ENCODE measurements at regions not wholly inside any gene's neighbourhood (a gene's known extent, or its start where the extent isn't known, plus 50 kb on each side); places are given as distances from the start of the nearest gene placed in this dataset.
"Not testable (repeated sequence)": the region's sequence is repeated elsewhere in the genome, so short reads cannot be mapped to it uniquely, and the experiment has no call there.

DNA sequence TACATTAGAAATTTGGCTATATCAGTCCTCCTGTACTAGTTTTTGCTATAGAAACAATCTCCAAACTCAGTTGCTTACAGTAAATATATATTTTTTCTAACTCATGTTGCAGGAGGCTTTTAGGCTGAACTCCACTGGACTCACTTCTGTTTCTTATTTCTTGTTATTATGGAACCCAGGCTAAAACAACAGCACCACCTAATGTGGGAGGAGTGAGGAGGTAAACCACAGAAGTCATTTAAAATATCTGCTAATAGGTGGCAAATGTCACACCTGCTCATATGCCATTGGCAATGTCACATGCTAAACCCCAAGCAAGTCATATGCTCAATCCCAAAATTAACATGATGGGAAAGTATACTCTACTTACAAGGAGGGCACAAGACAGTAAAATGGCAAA is 462.2 kb downstream of the PLOD2 start:
- Mint-ChIP-seq H3K27me3 (no peaks in the 10 kb centered on the region), H3K27ac (no peak overlapping the region), H3K4me3 (no peak overlapping the region), H3K4me1 (ENCODE audit: low read depth) (no peaks in the 10 kb centered on the region), H3K36me3 (ENCODE audit: low read depth) (no peaks in the 10 kb centered on the region), H3K9me3 (no peaks in the 10 kb centered on the region)
- ATAC-seq (ENCODE audit: poor library complexity) (no peak), DNase-seq (no peak)
- Histone ChIP-seq H3K4me1 (ENCODE audit: insufficient read depth, low read length) (no peaks in the 10 kb centered on the region), H3K27ac (ENCODE audit: low read depth in 1 of 2, low read length in 2 of 2) (no peak overlapping the region), H3K9me3 (ENCODE audit: control insufficient read depth in 1 of 2, insufficient read depth in 1 of 2, low read length in 2 of 2) (no peaks in the 10 kb centered on the region), H3K36me3 (ENCODE audit: insufficient read depth, low read length) (no peaks in the 10 kb centered on the region), H3K4me3 (ENCODE audit: low read length) (no peak overlapping the region), H3K27me3 (ENCODE audit: control insufficient read depth in 1 of 2, insufficient read depth in 2 of 2, low read length in 2 of 2) (no peaks in the 10 kb centered on the region)
- intact Hi-C loops (cut with DNase I, micrococcal nuclease): no loop called here
- TF ChIP-seq, protein P1, sequence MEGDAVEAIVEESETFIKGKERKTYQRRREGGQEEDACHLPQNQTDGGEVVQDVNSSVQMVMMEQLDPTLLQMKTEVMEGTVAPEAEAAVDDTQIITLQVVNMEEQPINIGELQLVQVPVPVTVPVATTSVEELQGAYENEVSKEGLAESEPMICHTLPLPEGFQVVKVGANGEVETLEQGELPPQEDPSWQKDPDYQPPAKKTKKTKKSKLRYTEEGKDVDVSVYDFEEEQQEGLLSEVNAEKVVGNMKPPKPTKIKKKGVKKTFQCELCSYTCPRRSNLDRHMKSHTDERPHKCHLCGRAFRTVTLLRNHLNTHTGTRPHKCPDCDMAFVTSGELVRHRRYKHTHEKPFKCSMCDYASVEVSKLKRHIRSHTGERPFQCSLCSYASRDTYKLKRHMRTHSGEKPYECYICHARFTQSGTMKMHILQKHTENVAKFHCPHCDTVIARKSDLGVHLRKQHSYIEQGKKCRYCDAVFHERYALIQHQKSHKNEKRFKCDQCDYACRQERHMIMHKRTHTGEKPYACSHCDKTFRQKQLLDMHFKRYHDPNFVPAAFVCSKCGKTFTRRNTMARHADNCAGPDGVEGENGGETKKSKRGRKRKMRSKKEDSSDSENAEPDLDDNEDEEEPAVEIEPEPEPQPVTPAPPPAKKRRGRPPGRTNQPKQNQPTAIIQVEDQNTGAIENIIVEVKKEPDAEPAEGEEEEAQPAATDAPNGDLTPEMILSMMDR (IDR thresholded peaks at IDR 0.05): no peak
- ChIA-PET POLR2A (no interaction called here), CTCF (no interaction called here)

DNA sequence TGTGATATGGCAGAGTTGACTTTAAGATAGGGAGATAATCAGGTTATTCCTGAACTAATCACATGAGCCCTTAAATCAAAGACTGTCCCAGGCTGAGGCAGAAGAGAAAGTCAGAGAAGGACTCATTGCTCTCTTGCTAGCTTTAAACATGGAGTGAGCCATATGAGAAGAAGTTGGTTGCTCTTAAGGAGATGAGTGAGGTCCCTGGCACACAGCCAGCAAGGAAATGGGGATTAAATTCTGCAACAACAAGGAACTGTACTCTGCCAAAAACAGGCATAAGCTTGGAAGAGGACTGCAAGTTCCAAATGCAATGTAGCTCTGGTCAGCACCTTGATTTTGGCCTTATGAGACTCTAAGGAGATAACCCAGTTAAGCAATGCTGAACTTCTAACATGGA is 457.0 kb downstream of the PLOD2 start:
- CTCF ChIA-PET: no interaction called here
- no peak for DNase-seq
- ATAC-seq (ENCODE audit: poor library complexity): no peak
- H3K4me3 ChIP-seq (ENCODE audit: low read length): no peak overlapping the region
- H3K4me1 Mint-ChIP-seq (ENCODE audit: low read depth): no peaks in the 10 kb centered on the region
- TF ChIP-seq, protein P1 (IDR thresholded peaks at IDR 0.05): no peak
- H3K27ac ChIP-seq (ENCODE audit: low read depth in 1 of 2, low read length in 2 of 2): no peak overlapping the region
- no peak overlapping the region for H3K27ac Mint-ChIP-seq
- H3K4me1 ChIP-seq (ENCODE audit: insufficient read depth, low read length): no peaks in the 10 kb centered on the region
- H3K36me3 Mint-ChIP-seq (ENCODE audit: low read depth): no peaks in the 10 kb centered on the region
- no peaks in the 10 kb centered on the region for H3K27me3 ChIP-seq (ENCODE audit: control insufficient read depth in 1 of 2, insufficient read depth in 2 of 2, low read length in 2 of 2)
- no peaks in the 10 kb centered on the region for H3K9me3 Mint-ChIP-seq
- H3K36me3 ChIP-seq (ENCODE audit: insufficient read depth, low read length): no peaks in the 10 kb centered on the region
- no peak overlapping the region for H3K4me3 Mint-ChIP-seq
- intact Hi-C loops (cut with DNase I, micrococcal nuclease): no loop called here
- POLR2A ChIA-PET: no interaction called here
- no peaks in the 10 kb centered on the region for H3K9me3 ChIP-seq (ENCODE audit: control insufficient read depth in 1 of 2, insufficient read depth in 1 of 2, low read length in 2 of 2)
- no peaks in the 10 kb centered on the region for H3K27me3 Mint-ChIP-seq

DNA sequence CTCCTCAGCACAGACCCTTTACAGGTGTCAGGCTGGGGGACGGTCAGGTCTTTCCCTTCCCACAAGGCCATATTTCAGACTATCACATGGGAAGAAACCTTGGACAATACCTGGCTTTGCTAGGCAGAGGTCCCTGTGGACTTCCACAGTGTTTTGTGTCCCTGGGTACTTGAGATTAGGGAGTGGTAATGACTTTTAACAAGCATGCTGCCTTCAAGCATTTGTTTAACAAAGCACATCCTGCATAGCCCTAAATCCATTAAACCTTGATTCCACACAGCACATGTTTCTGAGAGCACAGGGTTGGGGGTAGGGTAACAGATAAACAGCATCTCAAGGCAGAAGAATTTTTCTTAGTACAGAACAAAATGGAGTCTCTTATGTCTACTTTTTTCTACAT is 451.2 kb downstream of the PLOD2 start:
- H3K9me3 Mint-ChIP-seq; H3K27ac ChIP-seq (ENCODE audit: low read depth in 1 of 2, low read length in 2 of 2); CTCF ChIA-PET: not testable (repeated sequence)

DNA sequence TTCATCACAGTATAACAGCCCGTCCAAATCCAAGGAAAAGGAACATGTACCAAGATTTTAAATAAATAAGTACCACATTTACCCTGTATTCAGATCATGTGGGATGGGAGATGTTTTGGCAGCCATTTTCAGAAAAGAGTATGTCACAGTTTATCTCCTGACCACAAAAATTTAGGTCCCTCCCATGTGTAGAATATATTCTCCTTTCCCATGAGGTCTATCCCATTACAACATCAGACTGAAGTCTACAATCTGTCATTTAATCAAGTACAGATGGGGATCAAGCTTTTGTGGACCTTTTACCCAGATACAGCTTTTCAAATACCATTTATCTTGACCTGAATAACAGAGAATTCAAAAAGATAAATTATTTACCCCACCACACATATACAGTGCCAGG is 444.5 kb downstream of the PLOD2 start:
- Mint-ChIP-seq H3K9me3 (no peaks in the 10 kb centered on the region), H3K4me3 (no peak overlapping the region), H3K27me3 (no peaks in the 10 kb centered on the region), H3K36me3 (ENCODE audit: low read depth) (no peaks in the 10 kb centered on the region), H3K4me1 (ENCODE audit: low read depth) (no peaks in the 10 kb centered on the region), H3K27ac (no peak overlapping the region)
- Histone ChIP-seq H3K27ac (ENCODE audit: low read depth in 1 of 2, low read length in 2 of 2) (no peak overlapping the region), H3K27me3 (ENCODE audit: control insufficient read depth in 1 of 2, insufficient read depth in 2 of 2, low read length in 2 of 2) (no peaks in the 10 kb centered on the region), H3K4me3 (ENCODE audit: low read length) (no peak overlapping the region), H3K9me3 (ENCODE audit: control insufficient read depth in 1 of 2, insufficient read depth in 1 of 2, low read length in 2 of 2) (no peaks in the 10 kb centered on the region), H3K4me1 (ENCODE audit: insufficient read depth, low read length) (no peaks in the 10 kb centered on the region), H3K36me3 (ENCODE audit: insufficient read depth, low read length) (no peaks in the 10 kb centered on the region)
- ChIA-PET CTCF (no interaction called here), POLR2A (no interaction called here)
- no peak for DNase-seq
- TF ChIP-seq, protein P1 (IDR thresholded peaks at IDR 0.05): no peak
- ATAC-seq (ENCODE audit: poor library complexity): no peak
- intact Hi-C loops (cut with DNase I, micrococcal nuclease): no loop called here

More for the DNA sequence above, 451.2 kb downstream of the PLOD2 start:
- H3K36me3 Mint-ChIP-seq (ENCODE audit: low read depth); H3K36me3 ChIP-seq (ENCODE audit: insufficient read depth, low read length); H3K27ac Mint-ChIP-seq; H3K27me3 ChIP-seq (ENCODE audit: control insufficient read depth in 1 of 2, insufficient read depth in 2 of 2, low read length in 2 of 2); H3K27me3 Mint-ChIP-seq; intact Hi-C loops (cut with DNase I, micrococcal nuclease); H3K4me1 ChIP-seq (ENCODE audit: insufficient read depth, low read length); ATAC-seq (ENCODE audit: poor library complexity); H3K9me3 ChIP-seq (ENCODE audit: control insufficient read depth in 1 of 2, insufficient read depth in 1 of 2, low read length in 2 of 2); DNase-seq; H3K4me3 Mint-ChIP-seq; H3K4me1 Mint-ChIP-seq (ENCODE audit: low read depth); POLR2A ChIA-PET; H3K4me3 ChIP-seq (ENCODE audit: low read length): not testable (repeated sequence)
